ENCODE measurements at regions not wholly inside any gene's neighbourhood (a gene's known extent, or its start where the extent isn't known, plus 50 kb on each side); places are given as distances from the start of the nearest gene placed in this dataset.

DNA sequence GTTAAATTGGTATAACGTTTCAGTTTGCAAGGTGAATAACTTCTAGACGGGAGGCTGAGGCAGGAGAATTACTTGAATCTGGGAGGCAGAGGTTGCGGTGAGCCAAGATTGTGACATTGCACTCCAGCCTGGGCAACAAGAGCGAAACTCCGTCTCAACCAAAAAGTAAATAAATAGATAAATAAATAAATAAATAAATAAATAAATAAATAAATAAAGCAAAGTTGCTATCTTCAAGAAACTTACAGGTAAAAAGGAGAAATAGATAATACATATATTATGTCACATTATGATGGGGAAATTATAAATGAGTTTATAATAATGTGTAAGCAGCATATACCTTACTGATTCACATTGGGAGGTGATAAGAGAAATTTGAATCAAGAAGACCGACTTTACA lies 1966.0 kb downstream of the PCDH7 start:
- no peak for TF ChIP-seq GATA2 (IDR thresholded peaks at IDR 0.05; ENCODE audit: low read depth, low read length)
- no peak for TF ChIP-seq GATA3 (IDR thresholded peaks at IDR 0.05; ENCODE audit: low read depth, low read length)

Measured in SH-SY5Y (cell line).